ENCODE measurements at regions not wholly inside any gene's neighbourhood (a gene's known extent, or its start where the extent isn't known, plus 50 kb on each side); places are given as distances from the start of the nearest gene placed in this dataset.

DNA sequence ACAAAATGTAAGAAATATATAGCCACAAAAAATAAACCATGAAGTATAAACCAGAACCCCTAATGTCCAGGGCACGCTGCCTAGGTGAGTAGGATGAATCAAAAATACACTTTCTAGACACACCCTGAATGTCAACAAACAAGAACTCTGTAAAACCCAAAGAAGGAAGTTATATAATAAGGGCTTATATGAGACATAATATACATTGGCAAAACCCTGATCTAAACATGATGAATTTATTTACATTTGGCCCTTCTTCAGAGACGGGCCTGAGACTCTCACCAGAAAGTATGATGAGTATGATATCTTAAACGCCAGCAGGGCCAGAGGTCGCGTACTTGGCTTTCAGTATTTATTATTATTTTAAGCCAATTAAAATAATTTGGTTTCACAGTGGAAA, 125.1 kb upstream of the FST start:
- no peak for DNase-seq (ENCODE audit: low read depth)
- H3K4me3 ChIP-seq (ENCODE audit: low read depth, low read length): no peak overlapping the region
- TF ChIP-seq CTCF (conservative IDR thresholded peaks at IDR 0.05; ENCODE audit: low read depth, low read length): no peak

- no peak overlapping the region for H3K4me3 ChIP-seq (ENCODE audit: low read depth, low read length)
- no peak for TF ChIP-seq CTCF (conservative IDR thresholded peaks at IDR 0.05; ENCODE audit: low read depth, low read length)
- no peak for DNase-seq (ENCODE audit: low read depth)
Observed at GRCh38 chr5:53355931-53356330, 124.5 kb upstream of the FST start.

DNA sequence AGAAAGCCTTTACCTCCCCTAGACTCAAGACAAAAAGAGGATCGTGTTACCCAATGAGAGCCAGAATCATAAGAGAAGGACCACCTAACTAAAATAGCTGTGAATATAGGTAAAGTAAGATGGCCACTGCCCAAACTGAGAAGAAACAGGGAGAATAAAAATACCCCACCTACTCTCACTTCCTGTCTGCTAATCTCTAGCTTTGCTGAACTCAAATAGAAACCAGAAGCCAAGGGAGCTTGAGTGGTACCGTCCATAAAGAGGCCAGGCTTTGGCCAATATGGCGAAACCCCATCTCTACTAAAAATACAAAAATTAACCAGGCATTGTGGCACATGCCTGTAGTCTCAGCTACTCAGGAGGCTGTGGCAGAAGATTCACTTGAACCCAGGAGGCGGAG, 123.0 kb upstream of the FST start:
- no peak for DNase-seq (ENCODE audit: low read depth)
- H3K4me3 ChIP-seq (ENCODE audit: low read depth, low read length): no peak overlapping the region
- TF ChIP-seq CTCF (conservative IDR thresholded peaks at IDR 0.05; ENCODE audit: low read depth, low read length): no peak

DNA sequence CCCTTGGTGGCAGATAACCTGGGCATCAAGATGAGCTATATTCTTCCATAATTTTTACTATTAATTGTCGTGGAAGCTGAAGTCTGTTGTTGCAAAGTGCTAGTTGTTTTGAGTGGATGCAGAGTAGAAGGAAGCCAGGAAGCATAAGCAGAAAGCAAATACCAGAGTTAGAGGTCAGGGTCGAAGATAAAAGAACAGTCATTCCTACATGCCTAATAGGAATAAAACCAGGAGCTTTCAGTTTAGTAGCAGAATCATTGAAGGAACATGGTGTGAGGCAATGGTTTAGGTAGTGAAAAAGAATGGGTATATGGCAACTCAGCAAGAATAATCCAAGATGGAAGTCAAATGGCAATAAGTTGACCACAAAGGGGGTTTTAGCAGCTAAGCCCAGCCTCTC, 121.6 kb upstream of the FST start:
- DNase-seq (ENCODE audit: low read depth): no peak
- TF ChIP-seq CTCF (conservative IDR thresholded peaks at IDR 0.05; ENCODE audit: low read depth, low read length): no peak
- no peak overlapping the region for H3K4me3 ChIP-seq (ENCODE audit: low read depth, low read length)

DNA sequence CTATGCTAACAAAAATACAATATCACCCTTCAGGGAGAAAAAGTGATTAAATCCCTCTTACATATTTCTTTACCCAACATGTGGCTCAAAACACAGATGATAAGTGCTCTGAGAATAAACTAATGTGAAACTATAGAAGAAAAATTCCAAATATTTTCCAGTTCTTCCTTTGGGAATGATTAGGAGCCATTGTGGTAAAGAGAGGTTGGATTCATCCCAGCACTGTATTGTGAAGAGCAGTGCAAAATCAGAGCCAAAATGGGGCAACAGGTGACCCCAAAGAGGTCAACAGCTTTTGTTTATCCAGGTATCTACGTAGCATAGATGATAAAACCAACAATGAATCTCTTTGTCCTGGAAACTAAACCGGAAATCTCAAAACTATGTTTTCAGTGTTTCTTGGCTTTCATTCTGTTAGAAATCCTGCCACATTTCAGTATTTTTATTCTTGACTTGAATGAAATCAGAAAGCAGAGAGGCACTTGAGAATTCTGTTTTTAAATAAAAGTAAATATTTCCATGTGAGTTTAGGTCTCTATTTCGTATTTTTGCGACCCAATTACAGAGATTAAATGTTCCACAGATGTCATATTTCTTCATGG, 120.4 kb upstream of the FST start:
- H3K4me3 ChIP-seq (ENCODE audit: low read depth, low read length): no peak overlapping the region
- no peak for TF ChIP-seq CTCF (conservative IDR thresholded peaks at IDR 0.05; ENCODE audit: low read depth, low read length)
- no peak for DNase-seq (ENCODE audit: low read depth)

DNA sequence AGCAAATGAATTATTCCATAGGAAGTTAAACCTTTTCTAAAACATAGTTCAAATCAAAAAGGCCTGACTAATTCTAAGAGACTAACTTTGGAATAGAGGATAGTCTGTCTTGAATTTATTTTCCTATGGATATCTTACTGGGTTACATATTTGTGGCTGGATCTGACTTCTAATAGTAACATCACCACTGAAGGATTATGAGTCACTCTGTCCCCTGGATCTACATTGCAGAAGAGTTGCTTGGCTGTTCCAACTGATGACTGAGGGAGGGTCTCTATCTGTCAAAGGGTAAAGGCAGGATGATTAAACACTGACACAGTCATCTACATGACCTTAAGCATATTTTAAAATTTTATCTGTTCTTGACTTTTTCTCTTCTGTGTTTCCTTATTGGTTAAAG, 119.6 kb upstream of the FST start:
- no peak for TF ChIP-seq CTCF (conservative IDR thresholded peaks at IDR 0.05; ENCODE audit: low read depth, low read length)
- no peak for DNase-seq (ENCODE audit: low read depth)
- H3K4me3 ChIP-seq (ENCODE audit: low read depth, low read length): no peak overlapping the region

DNA sequence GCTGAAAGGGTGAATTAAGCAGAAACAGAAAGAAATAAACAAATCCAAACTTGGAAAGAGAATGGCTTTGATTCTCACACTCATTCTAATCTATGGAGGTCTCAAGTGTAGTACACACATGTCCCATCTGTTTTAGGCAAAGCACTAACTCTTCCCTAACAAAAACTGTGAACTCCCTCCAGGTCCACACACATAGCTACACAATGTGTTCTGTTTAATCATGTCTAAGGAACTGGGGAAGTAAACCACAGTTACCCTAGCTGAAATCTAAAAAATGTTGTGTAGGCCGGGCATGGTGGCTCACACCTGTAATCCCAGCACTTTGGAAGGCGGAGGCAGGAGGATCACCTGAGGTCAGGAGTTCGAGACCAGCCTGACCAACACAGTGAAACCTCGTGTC, 118.7 kb upstream of the FST start:
- no peak for DNase-seq (ENCODE audit: low read depth)
- no peak overlapping the region for H3K4me3 ChIP-seq (ENCODE audit: low read depth, low read length)
- no peak for TF ChIP-seq CTCF (conservative IDR thresholded peaks at IDR 0.05; ENCODE audit: low read depth, low read length)

Measured in epithelial cell of proximal tubule (primary cell).